HAP-1 (cell line): ENCODE measurements at regions not wholly inside any gene's neighbourhood (a gene's known extent, or its start where the extent isn't known, plus 50 kb on each side); places are given as distances from the start of the nearest gene placed in this dataset.

ENCODE experiments used
- DNase-seq, 2 experiments: peaks; one replicate each; pipeline ENCODE4 v3.0.0-alpha.2; 2016 to 2020; ENCODE audit warnings: low spot score in 2 of 2
- H3K27me3 ChIP-seq: fragments of 250-450 bp; sonication (Bioruptor Pico); 2 replicates; pipeline ENCODE4 v1.5.1; 2020; ENCODE audit warnings: low read depth, mild to moderate bottlenecking, moderate library complexity
- H3K36me3 ChIP-seq: fragments of 250-450 bp; sonication (Bioruptor Pico); replicated peaks from 2 replicates; pipeline ENCODE4 v1.5.1; 2020; ENCODE audit warnings: mild to moderate bottlenecking
- H3K4me1 ChIP-seq: fragments of 250-450 bp; sonication (Bioruptor Pico); 2 replicates; pipeline ENCODE4 v1.5.1; 2020; ENCODE audit warnings: mild to moderate bottlenecking
- H3K4me3 ChIP-seq: fragments of 250-450 bp; sonication (Bioruptor Pico); 2 replicates; pipeline ENCODE4 v1.5.1; 2020; ENCODE audit warnings: mild to moderate bottlenecking, moderate library complexity
- H3K9me3 ChIP-seq: fragments of 250-450 bp; sonication (Bioruptor Pico); 2 replicates; pipeline ENCODE4 v1.5.1; 2020; ENCODE audit warnings: mild to moderate bottlenecking, moderate library complexity
- in situ Hi-C: fragments of 300-500 bp; cut with MboI; formaldehyde crosslinking; loops from 3 replicates; pipeline ENCODE4 v1.14.3; 2020; ENCODE audit warnings: low sequenced_read_pairs, inconsistent platforms, mixed read lengths

- in situ Hi-C loops, result no loop called here
- Histone ChIP-seq H3K9me3 (no peaks in the 10 kb centered on the region), H3K36me3 (no peaks in the 10 kb centered on the region), H3K27me3 (no peaks in the 10 kb centered on the region), H3K4me3 (no peak overlapping the region), H3K4me1 (no peaks in the 10 kb centered on the region; the same call in 1 of the 2 replicates)
- no peak for DNase-seq
These were observed 645.4 kb upstream of the TENM3 start for GRCh38 chr4:181597766-181598165.

- Histone ChIP-seq H3K27me3 (no peaks in the 10 kb centered on the region), H3K36me3 (no peaks in the 10 kb centered on the region), H3K4me1 (no peaks in the 10 kb centered on the region; the same call in 1 of the 2 replicates), H3K4me3 (no peak overlapping the region), H3K9me3 (no peaks in the 10 kb centered on the region)
- DNase-seq, result peak in 1 of 2 experiments; percentile 26
- in situ Hi-C loops, result no loop called here
These were observed 644.1 kb upstream of the TENM3 start for GRCh38 chr4:181599134-181599533.

- in situ Hi-C loops, result no loop called here
- Histone ChIP-seq H3K4me1 (no peaks in the 10 kb centered on the region; the same call in 1 of the 2 replicates), H3K36me3 (no peaks in the 10 kb centered on the region), H3K4me3 (no peak overlapping the region), H3K27me3 (no peaks in the 10 kb centered on the region), H3K9me3 (no peaks in the 10 kb centered on the region)
- no peak for DNase-seq
These were observed 642.1 kb upstream of the TENM3 start for GRCh38 chr4:181601103-181601502.

DNA sequence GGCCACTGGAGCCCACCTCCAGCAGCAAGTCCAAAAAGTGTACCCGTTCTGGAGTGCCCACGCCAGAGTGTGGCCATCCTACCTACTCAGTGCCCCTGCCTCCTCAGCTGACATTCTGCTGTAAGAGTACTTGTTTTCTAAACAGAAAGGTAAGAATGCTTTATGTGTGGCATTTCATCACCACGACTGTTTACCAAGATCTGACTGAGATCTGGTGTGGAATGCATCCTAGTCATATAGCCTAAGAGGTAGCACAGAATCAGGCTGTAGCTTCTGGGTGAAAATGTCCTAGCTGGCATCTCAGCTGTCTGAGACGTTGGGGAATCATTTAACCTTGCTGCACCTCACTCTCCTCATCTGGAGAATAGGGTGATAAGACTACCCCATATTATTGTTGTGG is 638.7 kb upstream of the TENM3 start:
- no peaks in the 10 kb centered on the region; the same call in 1 of the 2 replicates for H3K4me1 ChIP-seq
- in situ Hi-C loops, result no loop called here

DNA sequence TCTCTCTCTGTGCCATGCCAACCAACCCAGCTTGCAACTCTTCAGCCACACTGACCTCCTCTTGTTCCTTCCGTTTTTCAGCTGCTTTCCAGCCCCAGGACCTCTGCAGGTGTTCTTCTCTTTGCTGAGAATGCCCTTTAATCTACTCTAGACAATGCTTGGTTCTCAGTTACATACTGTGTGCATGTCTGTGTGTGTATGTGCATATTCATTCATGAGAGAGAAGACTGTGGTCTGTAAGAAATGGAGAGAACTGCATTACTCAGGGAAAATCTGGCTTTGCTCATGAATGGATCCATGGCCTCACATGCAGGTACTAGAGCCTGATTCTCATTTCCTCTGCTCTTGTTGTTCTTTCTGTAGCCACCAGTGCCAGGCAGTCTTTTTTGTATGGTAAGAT is 636.9 kb upstream of the TENM3 start:
- no peaks in the 10 kb centered on the region for H3K36me3 ChIP-seq
- H3K4me1 ChIP-seq, result peaks cover 5% of the 10 kb centered on the region
- in situ Hi-C loops, result no loop called here
- H3K9me3 ChIP-seq, result no peaks in the 10 kb centered on the region
- H3K27me3 ChIP-seq, result no peaks in the 10 kb centered on the region
- no peak overlapping the region for H3K4me3 ChIP-seq
- DNase-seq, result no peak

More for the DNA sequence above, 638.7 kb upstream of the TENM3 start:
- Histone ChIP-seq H3K4me3 (no peak overlapping the region), H3K27me3 (no peaks in the 10 kb centered on the region), H3K9me3 (no peaks in the 10 kb centered on the region), H3K36me3 (no peaks in the 10 kb centered on the region)
- no peak for DNase-seq

DNA sequence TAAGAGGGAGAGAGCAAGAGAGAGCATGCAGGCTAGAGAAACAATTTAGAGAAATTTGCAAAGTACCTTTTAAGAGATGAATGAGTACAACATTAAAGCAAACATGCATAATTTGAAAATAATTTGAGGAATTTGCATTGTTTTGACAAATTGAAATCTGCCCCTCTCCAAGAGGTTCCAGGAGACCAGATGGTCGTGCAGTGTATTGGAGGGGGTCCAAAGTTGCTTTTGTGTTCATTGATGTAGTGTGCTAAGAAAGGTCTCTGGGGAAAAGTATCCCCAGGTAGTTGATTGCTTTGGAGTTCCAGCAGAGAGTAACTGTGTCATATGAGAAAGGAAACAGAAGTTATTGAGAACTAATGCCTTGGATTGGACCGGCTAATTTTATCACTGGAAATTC is 635.0 kb upstream of the TENM3 start:
- H3K9me3 ChIP-seq, result no peaks in the 10 kb centered on the region
- in situ Hi-C loops, result no loop called here
- no peaks in the 10 kb centered on the region for H3K36me3 ChIP-seq
- H3K27me3 ChIP-seq, result no peaks in the 10 kb centered on the region
- peaks cover 5% of the 10 kb centered on the region for H3K4me1 ChIP-seq
- DNase-seq, result no peak
- no peak overlapping the region for H3K4me3 ChIP-seq

DNA sequence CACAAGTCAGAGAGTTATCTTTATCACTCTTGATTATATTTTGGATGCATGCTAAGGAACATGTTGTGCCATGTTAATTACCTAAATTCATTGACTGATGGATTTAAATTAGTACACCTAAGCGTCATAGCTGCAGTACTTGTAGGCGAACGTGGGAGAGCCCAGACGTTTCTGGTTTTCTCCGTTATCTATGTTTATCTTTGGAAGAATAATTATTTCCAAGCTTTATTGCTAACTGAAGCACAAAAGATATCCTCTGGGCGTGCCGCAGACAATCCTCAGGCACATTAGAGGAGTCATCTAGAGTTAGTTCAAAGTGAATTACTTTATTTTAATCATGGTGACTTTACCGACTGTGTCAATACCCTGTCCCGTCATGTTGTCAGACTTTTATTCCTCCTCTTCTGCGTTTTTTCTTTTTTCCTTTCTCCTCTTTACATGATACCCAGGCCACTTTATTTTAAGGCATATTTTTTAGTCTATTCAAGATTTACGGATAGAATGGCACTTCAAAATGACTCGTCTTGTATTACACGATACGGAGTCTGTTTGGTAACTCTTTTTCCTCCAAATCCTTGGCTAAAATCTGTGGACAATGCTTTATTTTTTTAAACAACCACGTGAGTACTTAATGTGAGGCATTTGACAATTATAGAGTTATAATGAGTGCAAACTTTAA is 632.0 kb upstream of the TENM3 start:
- no peak for DNase-seq
- in situ Hi-C loops, result no loop called here
- Histone ChIP-seq H3K4me3 (no peak overlapping the region), H3K27me3 (no peaks in the 10 kb centered on the region), H3K9me3 (no peaks in the 10 kb centered on the region), H3K36me3 (no peaks in the 10 kb centered on the region), H3K4me1 (peaks cover 5% of the 10 kb centered on the region)

GRCh38 chr4:181611946-181612600 is 631.1 kb upstream of the TENM3 start:
- no peak for DNase-seq
- H3K4me1 ChIP-seq, result peaks cover 5% of the 10 kb centered on the region
- in situ Hi-C loops, result no loop called here
- H3K27me3 ChIP-seq, result no peaks in the 10 kb centered on the region
- H3K36me3 ChIP-seq, result no peaks in the 10 kb centered on the region
- no peaks in the 10 kb centered on the region for H3K9me3 ChIP-seq
- H3K4me3 ChIP-seq, result no peak overlapping the region

DNA sequence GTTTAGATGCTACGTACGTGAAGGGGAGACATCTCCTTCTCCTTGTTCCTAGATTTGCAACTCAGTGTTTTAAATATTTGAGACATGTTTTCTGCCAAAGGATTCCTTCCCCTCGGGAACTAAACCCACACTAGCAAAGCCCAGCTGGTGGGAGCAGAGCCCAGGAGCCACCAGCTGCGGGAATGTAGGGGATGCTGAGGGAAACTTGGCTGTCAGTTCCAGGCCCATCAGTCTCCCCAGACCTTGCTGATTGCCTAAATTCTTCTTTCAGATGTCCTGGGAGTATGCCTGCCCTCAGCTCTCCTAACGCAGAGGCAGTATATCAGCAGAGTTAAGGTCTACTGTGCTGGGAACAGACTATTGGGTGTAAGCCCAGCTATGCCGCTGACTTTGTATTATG is 630.0 kb upstream of the TENM3 start:
- Histone ChIP-seq H3K36me3 (no peaks in the 10 kb centered on the region), H3K4me3 (no peak overlapping the region), H3K4me1 (peaks cover 5% of the 10 kb centered on the region), H3K27me3 (no peaks in the 10 kb centered on the region), H3K9me3 (no peaks in the 10 kb centered on the region)
- DNase-seq, result no peak
- in situ Hi-C loops, result no loop called here

DNA sequence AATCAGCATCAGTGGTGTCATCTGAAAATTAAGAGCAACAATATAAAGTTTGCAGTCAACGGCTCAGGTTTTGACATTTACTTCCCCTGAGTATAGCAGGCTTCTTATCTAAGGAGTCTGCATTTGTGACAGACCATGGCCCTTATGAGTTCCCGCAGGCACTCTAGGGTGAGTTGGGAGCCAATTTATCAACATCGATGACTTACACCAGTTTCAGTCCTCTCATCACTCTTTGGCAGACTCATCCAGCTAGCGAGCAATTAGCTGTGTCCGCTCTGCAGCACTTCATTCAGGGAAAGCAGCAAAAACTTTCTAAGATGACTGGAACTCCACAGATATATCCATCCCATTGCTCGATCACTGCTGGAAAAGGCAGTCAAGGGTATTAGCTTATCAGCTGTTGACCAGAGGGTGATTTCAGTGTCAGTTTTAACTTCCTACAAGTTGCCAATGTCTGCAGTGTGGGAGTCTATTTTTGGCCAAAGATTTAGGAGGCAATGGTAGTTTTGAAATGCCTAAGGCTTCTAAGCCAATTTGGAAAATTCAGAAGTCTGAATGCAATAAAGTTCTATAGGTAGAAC is 625.1 kb upstream of the TENM3 start:
- no peak for DNase-seq
- in situ Hi-C loops, result no loop called here
- Histone ChIP-seq H3K9me3 (no peaks in the 10 kb centered on the region), H3K27me3 (no peaks in the 10 kb centered on the region), H3K4me1 (no peaks in the 10 kb centered on the region), H3K4me3 (no peak overlapping the region), H3K36me3 (no peaks in the 10 kb centered on the region)

- DNase-seq, result peak in 1 of 2 experiments; percentile 22
- no peaks in the 10 kb centered on the region for H3K4me1 ChIP-seq
- in situ Hi-C loops, result no loop called here
These were observed 624.3 kb upstream of the TENM3 start for GRCh38 chr4:181618896-181619295.

DNA sequence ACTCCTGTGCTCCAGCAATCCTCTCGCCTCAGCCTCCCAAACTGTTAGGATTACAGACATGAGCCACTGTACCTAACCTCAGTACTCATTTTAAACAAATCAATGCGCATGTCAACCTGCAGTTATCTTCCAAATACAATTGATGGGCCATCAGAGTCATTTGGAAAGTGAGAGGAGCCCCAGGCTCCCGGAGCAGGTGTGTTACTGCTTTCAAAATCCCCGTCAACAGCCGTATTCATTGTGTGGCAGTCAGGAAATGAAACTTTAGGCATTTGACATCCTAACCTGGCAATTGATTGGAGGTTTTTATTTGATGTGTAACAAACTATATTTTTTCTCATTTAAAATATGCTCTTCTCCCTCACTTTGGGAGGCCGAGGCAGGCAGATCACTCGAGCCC is 623.6 kb upstream of the TENM3 start:
- in situ Hi-C loops, result no loop called here
- Histone ChIP-seq H3K36me3 (no peaks in the 10 kb centered on the region), H3K4me3 (no peak overlapping the region), H3K9me3 (no peaks in the 10 kb centered on the region), H3K27me3 (no peaks in the 10 kb centered on the region), H3K4me1 (no peaks in the 10 kb centered on the region)
- no peak for DNase-seq

More at GRCh38 chr4:181618896-181619295, 624.3 kb upstream of the TENM3 start:
- no peaks in the 10 kb centered on the region for H3K9me3 ChIP-seq
- no peak overlapping the region for H3K4me3 ChIP-seq
- H3K27me3 ChIP-seq, result no peaks in the 10 kb centered on the region
- no peaks in the 10 kb centered on the region for H3K36me3 ChIP-seq

GRCh38 chr4:181637186-181638105 is 605.8 kb upstream of the TENM3 start:
- in situ Hi-C loops, result no loop called here
- no peaks in the 10 kb centered on the region for H3K4me1 ChIP-seq
- no peak overlapping the region for H3K4me3 ChIP-seq
- H3K27me3 ChIP-seq, result no peaks in the 10 kb centered on the region
- DNase-seq, result no peak
- H3K9me3 ChIP-seq, result no peaks in the 10 kb centered on the region
- no peaks in the 10 kb centered on the region for H3K36me3 ChIP-seq
